NCI-H2107 (cell line): ENCODE measurements at regions not wholly inside any gene's neighbourhood (a gene's known extent, or its start where the extent isn't known, plus 50 kb on each side); places are given as distances from the start of the nearest gene placed in this dataset.
A peak's percentile ranks its signal among the peaks of the same experiment; 100 is the strongest.
"Not testable (repeated sequence)": the region's sequence is repeated elsewhere in the genome, so short reads cannot be mapped to it uniquely, and the experiment has no call there.

ENCODE experiments used
- DNase-seq: peaks from one replicate; lab custom pipeline; 2025; lab: John Stamatoyannopoulos, UW

DNA sequence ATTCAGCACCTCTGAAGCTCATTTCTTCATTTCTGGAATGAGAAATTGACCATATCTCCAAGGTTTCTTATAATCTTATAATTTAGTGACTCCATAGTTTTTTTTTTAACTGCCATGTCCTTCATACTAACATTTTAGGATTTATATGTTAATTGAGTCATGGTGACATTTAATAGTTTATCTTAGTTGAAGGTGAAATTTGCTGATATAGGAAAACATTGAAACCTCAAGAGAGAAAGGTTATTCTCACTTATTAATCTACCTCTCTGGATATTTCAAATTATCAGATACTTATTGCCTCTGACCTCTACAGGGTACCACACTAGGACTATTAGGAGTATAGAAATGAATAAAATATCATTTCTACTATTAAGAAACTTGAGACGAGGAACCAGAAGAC is 499.0 kb downstream of the NUP35 start:
- no peak for DNase-seq

GRCh38 chr2:183630964-183631363 is 506.7 kb downstream of the NUP35 start:
- DNase-seq, result no peak

GRCh38 chr2:183656121-183656520 is 531.9 kb downstream of the NUP35 start:
- no peak for DNase-seq

DNA sequence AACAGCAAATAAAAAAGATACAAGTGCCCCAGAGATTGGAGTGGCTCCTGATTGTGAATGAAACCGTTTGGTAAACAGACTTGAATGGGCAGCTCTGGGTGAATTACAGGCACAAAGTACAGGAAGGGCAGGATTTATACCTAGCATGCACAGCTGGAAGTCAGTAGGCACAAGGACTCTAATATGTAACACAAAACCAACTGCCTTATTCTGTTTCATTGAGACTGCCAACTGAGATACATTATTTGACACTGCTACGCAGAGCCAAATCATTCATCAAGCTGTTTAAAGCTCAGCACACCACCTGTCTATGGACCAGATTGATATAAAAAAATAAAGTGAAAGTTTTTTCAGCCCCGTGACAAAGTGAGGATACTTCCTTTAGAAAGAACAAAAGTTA is 541.2 kb downstream of the NUP35 start:
- peak; percentile 62 for DNase-seq

DNA sequence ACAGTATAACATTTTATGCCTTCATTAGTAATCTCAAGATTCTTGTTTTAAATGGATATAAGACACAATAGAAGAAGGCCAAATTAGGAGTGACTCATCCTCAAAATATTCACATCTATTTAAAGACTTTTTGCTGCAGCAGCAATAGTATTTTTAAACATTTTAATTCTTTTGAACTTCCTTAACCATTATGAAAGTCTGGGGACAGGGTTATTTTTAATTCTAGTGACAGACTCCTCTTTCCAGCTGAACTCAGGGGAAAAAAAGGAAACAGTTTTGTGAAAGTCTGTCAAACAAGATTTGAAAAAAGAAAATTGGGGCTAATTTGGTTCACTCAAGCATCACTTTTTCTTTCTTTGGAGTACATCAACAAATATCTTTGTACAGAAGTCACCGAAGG is 541.8 kb downstream of the NUP35 start:
- no peak for DNase-seq

- no peak for DNase-seq
These were observed 547.0 kb downstream of the NUP35 start for GRCh38 chr2:183671233-183671632.

- DNase-seq, result no peak
These were observed 554.7 kb downstream of the NUP35 start for GRCh38 chr2:183678908-183679307.

DNA sequence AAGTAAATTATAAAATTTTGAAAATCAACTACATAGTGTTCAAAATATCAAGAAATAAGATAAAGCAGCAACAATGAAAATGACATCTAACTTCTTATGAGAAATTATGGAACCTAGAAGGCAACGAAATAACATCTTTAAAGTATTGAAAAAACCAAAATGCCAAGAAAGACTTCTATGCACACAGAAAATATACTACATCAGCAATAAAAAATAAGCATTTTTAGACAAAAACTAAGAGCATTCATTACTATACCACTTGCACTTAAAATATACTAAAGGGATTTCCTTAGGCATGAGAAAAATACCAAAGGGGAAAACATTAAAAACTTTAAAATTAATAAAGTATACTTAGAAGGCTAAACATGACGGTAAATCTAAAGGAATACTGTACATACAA is 556.3 kb downstream of the NUP35 start:
- DNase-seq, result no peak

DNA sequence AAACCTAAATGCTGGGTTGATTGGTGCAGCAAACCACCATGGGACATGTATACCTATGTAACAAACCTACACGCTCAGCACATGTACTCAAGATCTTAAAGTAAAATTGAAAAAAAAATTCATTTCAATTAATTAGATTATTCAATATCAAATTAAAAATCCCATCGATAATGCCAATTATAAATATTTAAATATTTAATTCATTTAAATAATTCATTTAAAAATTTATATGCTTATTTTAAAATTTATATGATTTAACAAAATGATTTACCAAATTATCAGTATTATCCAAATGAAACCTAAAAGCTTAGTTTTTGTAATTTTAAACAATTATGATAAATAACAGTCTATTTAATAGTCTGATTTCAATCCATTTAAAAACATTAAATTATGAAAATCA is 560.4 kb downstream of the NUP35 start:
- no peak for DNase-seq

- DNase-seq, result no peak
These were observed 571.8 kb downstream of the NUP35 start for GRCh38 chr2:183696028-183696427.

DNA sequence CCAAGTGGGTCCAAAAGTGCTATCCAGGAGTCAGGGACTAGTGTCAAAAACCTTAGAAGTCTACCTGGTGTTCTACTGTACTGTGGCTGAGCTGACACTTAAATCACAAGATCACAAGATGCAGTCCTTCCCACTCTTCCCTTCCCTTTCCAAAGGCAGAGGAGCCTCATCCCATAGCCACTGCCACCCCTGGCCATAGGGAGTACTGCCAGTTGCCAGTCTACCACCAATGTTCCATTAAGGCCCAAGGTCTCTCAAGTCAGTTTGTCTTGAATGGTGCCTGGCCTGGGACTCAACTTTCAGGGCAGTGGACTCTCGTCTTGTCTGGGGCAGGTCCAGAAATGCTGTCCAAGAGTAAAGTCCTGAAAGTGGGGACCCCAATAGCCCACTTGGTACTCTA is 585.6 kb downstream of the NUP35 start:
- no peak for DNase-seq

DNA sequence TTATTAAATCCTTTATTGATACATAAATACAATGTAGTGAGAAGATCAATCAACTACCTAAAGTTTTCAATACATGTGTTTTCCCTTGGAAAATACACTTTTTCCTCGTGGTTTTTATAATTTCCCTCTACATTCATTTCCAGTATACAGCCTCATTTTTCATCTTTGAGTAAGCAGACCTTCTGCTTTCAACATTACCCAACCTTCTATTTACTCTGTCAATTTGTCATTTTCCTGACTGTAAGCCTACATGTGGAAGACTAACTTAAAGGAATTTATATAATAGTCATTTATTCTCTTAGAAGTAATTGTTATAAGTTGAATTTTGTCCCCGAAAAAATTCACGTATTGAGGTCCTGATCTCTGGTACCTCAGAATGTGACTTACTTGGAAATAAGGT is 594.0 kb downstream of the NUP35 start:
- DNase-seq, result no peak

DNA sequence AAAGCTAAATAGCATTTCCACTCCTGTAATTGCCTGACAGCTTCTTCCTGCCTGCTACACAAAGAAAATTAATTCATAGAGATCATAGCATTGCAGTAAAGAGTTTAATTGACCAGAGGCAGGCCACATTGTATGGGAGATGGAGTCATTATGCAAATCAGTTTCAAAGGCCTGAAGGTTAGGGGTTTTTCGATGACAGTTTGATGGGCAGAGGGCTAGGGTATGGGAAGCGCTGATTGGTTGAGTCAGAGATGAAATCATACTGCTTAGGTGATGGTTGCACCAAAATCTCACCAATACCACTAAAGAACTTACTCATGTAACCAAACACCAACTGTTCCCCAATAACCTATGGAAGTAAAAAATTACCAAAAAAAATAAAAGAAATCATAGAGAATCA is 599.0 kb downstream of the NUP35 start:
- DNase-seq, result no peak

DNA sequence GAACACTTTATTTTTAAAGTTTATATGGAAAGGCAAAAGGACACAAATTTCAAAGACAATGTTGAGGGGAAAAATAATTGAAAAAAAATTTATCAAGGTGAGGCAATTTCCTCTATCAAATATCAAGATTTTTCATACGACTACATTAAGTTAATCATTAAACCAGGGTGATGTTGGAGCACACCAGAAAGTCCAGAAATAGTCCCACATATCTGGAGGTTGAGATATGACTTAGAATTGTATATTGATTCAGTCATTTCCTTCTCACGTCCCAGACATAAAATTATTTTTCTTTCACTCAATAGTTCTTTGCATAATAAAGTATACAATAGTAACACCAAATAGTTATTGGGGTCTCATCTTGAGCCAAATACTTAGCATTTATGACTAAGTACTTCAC is 605.1 kb downstream of the NUP35 start:
- no peak for DNase-seq

GRCh38 chr2:183740241-183740640 is 616.0 kb downstream of the NUP35 start:
- DNase-seq, result no peak

DNA sequence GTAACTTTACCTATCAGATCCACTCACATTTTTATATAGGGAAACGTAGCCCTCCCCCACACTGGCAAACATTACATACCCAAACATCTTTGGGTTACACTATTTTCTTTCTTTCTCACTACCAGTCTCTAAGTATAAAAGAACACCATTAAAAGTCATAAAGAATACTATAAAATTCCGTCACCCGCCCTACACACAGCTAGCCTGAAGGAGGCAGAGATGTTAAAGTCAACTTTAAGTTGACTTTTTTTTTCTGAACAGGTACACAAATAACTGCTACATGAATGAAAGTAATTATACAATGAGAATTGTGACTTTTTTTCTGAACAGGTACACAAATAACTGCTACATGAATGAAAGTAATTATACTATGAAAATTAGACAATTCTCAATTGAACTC is 628.3 kb downstream of the NUP35 start:
- DNase-seq, result no peak

DNA sequence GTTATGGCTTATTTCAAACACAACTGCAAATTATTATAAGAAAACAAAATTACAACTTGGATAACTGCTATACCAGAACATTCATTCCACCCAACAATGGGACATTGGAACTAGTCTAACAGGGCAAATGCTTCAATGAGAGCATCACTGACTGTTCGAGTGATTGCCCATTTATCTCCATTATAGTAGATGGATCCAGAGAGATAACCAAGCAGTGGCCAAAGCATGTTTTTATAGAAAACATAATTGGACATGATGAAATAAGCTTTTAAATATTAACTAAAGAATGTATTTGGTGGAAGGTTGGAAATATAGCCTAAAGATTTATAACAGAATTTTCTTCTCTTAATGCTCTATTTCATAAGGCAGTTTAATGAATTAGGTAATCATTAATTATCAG is 634.8 kb downstream of the NUP35 start:
- no peak for DNase-seq

- DNase-seq, result no peak
These were observed 649.5 kb downstream of the NUP35 start for GRCh38 chr2:183773775-183774174.

DNA sequence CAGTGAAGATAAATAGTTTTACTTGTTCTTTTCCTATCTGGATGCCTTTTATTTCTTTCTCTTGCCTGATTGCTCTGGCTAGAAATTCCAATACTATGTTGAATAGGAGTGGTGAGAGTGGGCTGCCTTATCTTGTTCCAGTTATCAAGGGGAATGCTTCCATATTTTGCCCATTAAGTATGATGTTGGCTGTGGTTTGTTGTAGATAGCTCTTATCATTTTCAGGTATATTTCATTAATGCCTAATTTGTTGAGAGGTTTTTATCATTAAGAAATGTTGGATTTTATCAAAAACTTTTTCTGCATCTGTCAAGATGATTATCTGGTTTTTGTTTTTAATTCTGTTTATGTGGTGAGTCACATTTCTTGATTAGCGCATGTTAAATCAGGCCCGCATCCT is 655.8 kb downstream of the NUP35 start:
- DNase-seq, result no peak

DNA sequence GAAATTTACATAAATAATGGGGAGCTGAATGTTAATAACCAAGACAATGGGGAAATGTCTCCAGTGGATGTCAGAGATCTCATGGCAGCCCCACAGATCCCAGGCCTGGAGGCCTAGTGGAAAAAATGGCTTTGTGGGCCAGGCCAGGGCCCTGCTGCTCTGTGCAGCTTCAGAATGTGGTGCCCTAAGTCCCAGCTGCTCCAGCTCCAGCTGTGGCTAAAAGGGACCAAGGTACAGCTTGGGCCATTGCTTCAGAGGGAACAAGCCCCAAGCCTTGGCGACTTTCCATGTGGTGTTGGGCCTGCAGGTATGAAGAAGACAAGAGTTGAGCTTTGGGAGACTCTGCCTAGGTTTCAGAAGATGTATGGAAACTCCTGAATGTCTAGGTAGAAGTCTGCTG is 658.2 kb downstream of the NUP35 start:
- DNase-seq, result no peak

DNA sequence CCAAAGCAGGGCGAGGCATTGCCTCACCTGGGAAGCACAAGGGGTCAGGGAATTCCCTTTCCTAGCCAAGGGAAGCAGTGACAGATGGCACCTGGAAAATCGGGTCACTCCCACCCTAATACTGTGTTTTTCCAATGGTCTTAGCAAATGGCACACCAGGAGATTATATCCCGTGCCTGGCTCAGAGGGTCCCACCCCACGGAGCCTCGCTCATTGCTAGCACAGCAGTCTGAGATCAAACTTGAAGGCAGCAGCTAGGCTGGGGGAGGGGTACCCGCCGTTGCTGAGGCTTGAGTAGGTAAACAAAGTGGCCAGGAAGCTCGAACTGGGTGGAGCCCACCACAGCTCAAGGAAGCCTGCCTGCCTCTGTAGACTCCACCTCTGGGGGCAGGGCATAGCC is 664.6 kb downstream of the NUP35 start:
- DNase-seq, result not testable (repeated sequence)

- DNase-seq, result not testable (repeated sequence)
These were observed 668.1 kb downstream of the NUP35 start for GRCh38 chr2:183792165-183792924.

GRCh38 chr2:183798535-183798934 is 674.3 kb downstream of the NUP35 start:
- no peak for DNase-seq

- no peak for DNase-seq
These were observed 675.5 kb downstream of the NUP35 start for GRCh38 chr2:183799761-183800160.
